Esophagus squamous epithelium (tissue), 4 donors: ENCODE measurements at regions not wholly inside any gene's neighbourhood (a gene's known extent, or its start where the extent isn't known, plus 50 kb on each side); places are given as distances from the start of the nearest gene placed in this dataset.

Experiments
- CTCF ChIP-seq, 6 experiments: fragments of 450-650 bp in 4 of 6; fragments of 200-600 bp in 2 of 6; sonication (generic) in 2 of 6; IDR thresholded peaks; one replicate each; pipeline ENCODE4 v1.5.1; 2016 to 2019; ENCODE audit warnings: antibody characterized with exemption in 6 of 6, mild to moderate bottlenecking in 4 of 6, moderate library complexity in 4 of 6
- POLR2A ChIP-seq, 4 donors: fragments of 450-650 bp; IDR thresholded peaks; one replicate each; pipeline ENCODE4 v1.6.1; 2017; ENCODE audit warnings: antibody characterized with exemption in 4 of 4, mild to moderate bottlenecking in 4 of 4, moderate library complexity in 3 of 4

- no peak for TF ChIP-seq CTCF (IDR thresholded peaks at IDR 0.05)
- TF ChIP-seq POLR2A (IDR thresholded peaks at IDR 0.05) = no peak
Observed at GRCh38 chr2:144120487-144120886, 399.4 kb downstream of the ZEB2 start.
